ENCODE measurements at regions not wholly inside any gene's neighbourhood (a gene's known extent, or its start where the extent isn't known, plus 50 kb on each side); places are given as distances from the start of the nearest gene placed in this dataset.

DNA sequence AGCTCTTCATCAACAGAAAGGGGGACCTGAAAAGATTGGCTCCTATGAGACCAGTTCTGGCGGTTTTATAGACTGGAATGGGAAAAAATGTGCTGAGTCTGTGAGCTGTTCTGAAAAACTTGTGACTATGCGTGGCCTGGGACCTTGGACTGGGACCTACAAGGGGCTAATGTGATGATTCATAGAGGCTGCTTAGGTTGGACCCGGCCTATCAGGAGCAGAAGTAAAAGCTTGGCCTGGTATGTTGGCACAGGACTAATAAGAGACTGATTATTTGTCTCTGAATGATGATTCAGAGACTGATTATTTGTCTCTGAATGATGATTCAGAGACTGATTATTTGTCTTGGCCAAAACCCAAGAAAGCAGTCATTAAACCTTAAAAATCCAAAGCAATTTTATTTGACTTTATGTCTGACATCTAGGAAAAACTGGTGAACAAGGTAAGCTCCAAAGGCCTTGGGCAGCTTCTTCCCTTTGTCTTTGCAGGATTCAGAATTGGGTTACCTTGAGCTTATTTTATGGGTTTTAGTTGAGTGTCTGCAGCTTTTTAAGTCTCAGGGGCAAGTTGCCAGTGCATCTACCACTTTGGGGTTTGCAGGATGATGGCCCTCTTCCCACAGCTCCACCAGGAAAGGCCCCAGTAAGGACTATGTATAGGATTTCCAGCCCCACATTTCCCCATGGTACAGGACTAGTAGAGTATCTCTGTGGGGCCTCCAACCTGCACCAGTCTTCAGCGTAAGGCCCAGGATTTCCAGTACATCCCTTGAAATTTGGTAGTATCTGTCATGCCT, 390.3 kb downstream of the KDM5D start:
- DNase-seq, result no peak

DNA sequence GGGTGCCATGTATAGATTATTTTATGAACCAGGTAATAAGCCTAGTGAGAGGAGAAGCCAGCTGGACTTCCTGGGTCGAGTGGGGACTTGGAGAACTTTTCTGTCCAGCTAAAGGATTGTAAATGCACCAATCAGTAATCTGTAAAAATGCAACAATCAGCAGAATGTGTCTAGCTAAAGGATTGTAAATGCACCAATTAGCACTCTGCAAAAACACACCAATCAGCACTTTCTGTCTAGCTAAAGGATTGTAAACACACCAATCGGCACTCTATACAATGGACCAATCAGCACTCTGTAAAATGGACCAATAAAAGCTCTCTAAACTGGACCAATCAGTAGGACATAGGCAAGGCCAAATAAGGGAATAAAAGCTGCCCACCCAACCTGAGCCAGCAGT, 392.9 kb downstream of the KDM5D start:
- DNase-seq, result no peak

DNA sequence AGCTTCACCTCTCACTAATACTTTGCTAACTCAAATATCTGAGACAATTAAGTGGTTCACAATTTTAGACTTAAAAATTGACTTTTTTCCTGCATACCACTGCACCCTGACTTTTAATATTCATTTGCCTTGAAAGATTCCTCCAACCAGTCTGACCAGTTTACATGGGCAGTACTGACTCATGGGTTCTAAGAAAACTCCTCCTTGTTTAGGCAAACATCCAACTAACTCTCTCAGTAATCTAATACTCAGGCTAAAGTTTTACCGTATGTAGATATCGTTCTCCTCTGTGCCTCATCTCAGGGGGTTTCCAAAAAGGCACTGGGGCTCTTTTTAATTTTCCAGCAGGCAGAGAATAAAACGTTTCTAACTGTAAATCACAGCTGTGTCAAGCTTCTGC, 422.8 kb downstream of the KDM5D start:
- no peak for DNase-seq

DNA sequence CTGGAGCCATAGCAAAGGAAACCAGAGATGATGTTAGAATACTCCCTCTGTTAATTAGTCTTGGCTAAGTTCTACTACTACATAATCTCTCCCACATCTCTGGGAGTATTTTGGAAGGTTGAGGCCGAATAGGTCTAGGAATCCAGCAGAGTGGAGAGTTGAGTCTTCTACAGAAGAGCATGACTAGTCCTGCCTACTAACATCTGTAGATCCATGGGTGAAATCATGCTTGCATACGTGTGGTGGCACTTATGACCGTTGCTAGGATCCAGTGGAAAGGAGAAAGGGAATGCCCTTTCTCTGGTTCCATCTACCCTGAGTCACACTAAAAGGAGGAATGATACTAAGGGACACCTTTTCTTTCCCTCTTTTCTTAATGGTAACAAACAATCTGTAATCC, 425.4 kb downstream of the KDM5D start:
- DNase-seq, result no peak

DNA sequence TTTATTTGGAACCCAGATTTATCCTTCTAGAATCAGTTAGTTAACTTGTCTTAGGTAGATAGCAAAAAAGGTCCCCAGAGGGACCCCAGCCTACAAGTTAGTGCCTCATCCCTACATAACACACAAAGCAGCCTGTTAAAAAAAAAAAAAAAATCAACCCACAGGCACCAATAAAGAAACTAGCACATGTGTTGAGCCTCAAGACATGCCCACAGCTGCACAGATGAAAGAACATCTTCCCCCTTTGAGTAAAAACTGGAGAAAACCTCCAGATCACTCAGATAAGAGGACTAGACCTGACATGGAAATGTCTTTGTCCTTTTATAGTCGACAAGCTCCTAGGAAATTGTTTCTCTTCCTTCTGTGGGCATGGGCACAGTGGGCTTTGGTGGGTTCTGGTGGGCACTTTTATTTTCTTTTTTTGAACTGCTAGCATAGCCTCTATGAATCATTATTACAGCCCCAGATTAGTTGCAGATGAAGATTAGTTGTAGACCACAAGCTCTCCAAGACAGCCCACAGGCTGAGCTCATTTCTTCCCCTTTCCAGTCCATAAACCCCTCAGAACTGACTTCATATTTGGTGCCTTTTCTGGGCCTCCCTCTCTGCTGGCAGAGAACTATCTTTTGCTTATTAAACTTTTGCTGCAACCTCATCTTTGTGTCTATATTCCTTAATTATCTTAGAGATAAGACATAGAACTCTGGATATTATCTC, 427.1 kb downstream of the KDM5D start:
- no peak for DNase-seq

DNA sequence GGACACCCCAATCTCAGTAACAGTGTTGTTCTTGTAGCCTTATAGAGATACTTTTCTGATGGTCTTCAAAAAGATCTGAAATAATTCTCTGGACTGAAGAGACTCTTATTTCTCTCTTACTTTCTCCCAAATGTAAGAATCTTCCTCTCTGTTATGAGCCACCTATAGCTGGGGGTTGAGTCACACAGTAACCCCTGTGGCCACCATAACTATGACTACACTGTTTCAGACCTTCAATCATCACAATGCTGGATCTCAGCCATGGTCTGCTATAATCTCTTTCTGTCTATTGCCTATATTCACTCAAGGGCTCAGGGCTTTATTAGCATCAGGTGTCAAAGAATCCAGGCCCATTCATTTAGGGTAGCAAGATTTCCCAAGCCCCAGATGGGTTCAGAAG, 436.9 kb downstream of the KDM5D start:
- DNase-seq, result no peak

DNA sequence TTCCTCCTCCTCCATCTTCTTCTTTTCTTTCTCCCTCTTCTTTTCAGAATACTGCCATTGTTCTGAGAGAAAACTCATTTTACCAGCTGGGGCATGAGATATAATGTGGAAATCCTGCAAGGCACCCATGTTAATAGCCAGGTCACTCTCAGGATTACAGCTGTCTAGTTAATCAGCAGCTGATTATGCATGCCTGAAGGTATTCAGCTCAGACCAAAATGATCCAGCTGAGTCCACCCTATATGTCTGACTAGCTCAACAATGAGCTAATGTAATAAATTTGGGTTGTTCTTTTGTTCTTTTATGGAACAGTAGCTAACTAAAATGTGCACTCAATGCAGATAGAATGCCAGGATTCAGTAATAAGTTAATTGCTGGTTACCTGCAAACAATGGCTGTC, 441.4 kb downstream of the KDM5D start:
- DNase-seq, result no peak

DNA sequence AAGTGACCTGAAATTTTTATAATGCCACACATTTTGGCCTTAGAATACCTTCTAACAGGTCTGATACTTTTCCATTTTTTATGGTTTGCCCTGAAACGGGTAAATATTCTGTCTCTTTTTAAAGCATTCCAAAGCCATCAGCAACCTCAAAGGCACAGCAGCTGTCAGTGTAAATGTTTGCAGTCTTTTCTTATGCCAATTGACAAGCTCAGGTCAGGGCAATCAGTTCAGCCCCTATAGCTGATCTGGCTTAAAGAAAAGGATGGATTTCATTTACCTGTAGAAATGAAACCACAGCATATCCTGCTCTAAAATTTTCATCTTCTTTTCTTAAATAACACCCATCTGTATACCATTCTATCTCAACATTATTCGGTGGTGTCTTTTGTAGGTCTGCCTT, 453.6 kb downstream of the KDM5D start:
- no peak for DNase-seq

DNA sequence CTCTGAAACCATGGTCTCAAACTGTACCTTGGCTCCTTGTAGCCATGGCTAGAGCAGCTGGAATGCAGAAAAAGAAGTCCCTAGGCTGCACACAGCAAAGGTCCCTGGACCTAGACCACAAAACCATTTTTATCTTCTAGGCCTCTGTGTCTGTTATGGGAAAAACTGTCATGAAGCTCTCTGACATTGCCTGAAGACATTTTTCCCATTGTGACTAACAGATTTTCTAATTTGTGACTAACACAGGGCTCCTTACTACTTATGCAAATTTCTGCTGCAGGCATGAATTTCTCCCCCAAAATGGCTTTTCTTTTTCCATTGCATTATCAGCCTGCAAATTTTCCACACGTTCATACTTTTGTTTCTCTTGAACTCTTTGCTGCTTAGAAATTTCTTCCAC, 470.4 kb downstream of the KDM5D start:
- DNase-seq, result no peak

DNA sequence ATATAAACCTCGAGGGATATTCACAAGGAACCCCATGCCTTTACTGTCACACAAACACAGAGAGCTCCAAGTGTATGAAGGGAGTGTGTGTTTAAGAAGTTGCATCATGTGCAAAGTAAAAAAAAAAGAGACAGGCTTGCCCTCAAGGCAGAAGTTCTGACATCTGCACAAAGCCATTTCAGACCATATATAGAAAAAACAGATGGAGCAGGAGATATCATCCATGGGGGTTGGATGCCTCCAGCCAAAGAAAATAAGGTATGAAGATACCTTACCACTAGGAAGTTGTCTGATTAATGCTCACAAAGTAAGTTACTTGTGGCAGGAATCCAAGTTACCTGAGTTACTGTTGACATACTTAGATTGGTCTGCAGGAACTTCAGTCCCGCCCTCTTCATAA, 476.2 kb downstream of the KDM5D start:
- no peak for DNase-seq

DNA sequence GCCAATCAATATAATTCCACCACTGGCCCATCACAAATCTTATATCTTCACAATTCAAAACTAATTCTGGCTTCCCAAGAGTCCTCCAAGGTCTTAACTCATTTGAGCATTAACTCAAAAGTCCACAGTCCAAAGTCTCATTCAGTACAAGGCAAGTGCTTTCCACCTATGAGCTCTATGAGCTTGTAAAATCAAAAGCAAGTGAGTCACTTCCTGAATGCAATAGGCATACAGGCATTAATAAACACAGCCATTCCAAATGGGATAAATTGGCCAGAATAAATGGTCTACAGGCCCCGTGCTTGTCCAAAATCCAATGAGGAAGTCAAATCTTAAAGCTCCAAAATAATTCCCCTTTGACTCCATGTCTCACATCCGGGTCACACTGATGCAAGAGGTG, 479.1 kb downstream of the KDM5D start:
- DNase-seq, result no peak

DNA sequence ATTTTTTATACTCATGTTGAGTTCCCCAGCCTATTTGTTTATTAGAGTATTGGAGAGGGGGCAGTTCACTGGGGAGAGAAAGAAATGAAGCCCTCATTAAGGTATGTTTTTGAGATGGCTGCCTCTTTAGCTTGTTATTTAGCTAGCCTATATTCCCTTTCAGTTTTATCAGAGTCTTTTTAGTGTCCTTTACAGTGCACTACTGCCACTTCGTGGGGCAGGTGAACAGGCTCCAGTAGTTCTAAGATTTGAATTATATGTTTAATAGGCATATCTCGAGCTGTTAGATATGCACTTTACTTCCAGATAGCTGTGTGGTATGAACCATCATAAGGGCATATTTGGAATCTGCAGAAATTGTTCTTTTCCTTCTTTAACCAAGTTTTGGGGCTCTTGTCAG, 482.2 kb downstream of the KDM5D start:
- DNase-seq, result no peak

DNA sequence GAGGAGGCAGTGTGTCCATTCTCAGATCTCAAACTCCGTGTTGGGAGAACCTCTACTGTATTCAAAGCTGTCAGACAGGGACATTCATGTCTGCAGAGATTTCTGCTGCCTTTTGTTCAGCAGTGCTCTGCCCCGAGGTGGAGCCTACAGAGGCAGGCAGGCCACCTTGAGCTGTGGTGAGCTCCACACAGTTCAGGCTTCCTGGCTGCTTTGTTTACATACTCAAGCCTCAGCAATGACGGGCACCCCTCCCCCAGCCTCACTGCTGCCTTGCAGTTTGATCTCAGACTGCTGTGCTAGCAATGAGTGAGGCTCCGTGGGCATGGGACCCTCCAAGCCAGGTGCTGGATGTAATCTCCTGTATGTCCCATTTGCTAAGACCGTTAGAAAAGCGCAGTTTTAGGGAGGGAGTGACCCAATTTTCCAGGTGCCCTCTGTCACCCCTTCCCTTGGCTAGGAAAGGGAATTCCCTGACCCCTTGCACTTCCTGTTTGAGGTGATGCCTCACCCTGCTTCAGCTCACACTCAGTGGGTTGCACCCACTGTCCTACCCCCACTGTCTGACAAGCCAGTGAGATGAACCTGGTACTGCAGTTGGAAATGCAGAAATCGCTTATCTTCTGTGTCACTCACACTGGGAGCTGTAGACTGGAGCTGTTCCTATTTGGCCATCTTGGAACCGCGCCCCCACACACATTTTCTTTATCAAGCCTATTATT, 458.9 kb upstream of the HSFY2 start:
- DNase-seq, result peak; percentile 0 to 5

DNA sequence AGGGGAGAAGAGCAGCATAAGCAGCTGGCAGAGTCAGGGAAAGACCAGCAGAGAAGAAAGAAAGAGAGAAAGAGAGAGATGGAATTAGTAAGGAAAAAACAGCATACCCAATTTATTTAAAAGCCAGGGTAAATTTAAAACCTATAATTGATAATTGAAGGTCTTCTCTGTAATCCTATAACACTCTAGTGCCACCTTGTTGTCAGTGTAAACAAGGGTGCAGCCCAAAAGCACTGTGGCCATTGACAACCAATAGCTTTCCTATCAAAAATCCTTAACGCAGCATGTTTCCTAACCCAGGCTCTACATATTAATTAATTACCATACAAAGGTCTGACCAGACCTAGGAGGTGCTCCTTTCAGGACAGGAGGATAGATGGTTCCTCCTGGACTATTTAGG, 447.2 kb upstream of the HSFY2 start:
- DNase-seq, result no peak

DNA sequence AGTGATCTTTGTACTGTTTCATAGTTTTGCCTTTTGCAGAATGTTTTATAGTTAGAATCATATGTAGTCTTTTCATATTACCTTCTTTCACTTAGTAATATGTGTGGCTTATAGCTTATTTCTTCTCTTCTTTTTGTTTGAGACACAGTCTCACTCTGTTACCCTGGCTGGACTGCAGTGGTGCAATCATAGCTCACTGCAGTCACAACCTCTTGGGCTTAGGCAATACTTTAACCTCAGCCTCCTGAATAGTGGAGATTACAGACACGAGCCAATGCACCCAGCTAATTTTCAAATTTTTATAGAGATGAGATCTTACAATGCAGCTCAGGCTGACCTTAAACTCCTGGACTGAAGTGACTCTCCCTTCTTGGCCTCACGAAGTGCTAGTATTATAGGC, 435.4 kb upstream of the HSFY2 start:
- DNase-seq, result no peak

DNA sequence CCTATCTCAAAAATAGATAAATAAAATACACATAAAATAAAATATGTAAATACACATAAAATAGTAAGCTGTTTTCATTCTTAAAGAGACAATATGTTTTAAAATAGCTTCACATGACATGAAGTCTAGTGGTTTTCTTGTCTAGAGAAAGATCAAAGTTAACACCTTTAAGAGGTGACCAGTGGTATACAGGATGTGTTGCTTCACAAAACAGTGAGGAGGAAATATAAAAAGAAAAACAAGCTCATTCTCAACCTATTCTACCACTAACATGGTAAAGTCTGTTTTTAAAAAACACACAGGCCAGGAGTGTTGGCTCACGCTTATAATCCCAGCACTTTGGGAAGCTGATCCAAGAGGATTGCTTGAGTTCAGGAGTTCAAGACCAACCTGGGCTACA, 433.5 kb upstream of the HSFY2 start:
- no peak for DNase-seq

DNA sequence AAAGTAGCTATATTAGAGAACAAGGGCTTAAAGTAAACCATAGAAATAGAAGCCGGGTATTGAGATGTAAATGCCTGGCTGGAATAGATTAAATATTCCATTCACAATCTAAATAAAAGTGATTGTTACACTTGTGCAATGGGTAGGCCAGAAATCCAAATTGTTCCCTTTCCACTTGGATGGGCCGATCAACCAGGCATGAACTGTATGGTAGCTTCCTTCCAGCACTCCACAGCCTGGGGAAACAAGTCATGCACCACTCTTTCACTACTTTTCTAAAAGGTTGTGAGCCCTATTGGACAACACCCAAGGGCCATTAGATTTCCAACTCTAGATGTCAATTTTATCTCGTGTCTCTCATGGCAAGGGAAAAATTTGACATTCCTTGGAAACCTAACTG, 407.3 kb upstream of the HSFY2 start:
- no peak for DNase-seq

DNA sequence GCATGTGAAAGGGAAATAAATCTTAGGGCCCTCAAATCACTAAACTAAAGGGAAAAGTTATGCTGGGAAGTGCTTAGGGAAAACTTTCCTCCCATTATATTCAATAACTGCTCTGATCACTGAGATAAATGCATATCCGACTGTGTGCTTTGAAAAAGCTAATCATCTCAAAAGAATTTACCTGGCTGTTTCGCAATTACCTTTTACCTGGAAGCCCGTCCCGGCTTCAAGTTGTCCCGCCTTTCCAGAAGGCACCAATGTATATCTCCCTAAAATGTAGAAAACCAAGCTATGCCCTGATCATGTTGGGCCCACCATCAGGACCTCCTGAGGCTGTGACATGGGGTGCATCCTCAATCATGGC, 394.6 kb upstream of the HSFY2 start:
- no peak for DNase-seq

DNA sequence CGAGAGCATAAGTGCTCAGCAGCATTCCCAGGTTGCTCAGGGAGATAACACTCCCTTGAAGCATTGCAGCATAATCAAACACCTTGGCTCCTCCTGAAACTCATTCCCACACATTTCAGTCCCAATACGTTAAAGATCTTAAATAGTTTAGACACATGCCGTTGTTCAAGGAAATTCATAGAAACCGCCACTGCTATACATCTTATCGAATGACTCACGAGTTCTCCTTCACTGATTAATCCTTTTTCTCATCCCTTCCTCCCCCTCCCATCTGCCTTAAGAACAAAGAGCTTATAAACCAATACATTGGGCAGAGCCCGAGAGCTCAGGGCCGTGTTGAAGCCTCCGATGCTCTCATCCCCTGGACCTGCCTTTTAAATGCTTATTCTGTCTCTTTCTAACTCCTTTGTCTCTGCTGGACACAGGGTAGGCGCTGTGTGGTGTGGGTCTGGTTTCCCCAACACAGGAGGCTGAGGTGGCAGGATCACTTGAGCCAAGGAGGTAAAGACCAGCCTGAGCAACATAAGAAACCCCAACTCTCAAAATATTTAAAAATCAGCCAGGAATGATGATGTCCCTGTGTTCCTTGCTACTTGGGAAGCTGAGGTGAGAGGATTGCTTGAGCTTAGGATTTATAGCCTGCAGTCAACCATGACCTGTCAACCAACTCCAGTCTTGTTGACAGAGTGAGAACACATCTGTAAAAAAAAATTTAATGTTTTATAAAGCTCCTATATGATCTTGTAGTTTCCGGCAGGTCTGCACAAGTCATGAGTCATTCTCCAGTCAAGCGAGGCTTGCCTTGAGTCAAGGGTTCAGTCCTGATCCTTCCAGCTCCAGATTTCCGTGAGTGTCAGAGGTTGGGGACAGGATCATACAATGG, 394.0 kb upstream of the HSFY2 start:
- no peak for DNase-seq

DNA sequence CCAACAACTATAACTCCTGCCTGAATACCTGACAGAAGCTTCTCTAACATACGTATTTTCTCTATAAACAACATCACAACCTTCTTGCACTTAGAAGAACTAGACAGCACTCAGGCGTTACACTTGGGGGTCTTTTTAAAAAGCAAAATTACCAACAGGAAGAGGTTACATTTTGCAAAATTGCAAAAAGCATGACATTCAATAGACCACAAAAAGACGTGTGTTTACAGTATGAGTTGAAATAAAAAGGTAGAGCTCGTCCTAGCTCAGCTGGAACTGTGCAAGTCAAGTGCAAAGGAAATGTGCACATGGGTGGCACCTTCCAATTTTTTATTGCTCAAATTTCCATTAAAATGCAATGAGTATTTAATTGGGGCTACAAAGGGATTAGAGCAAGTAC, 375.2 kb upstream of the HSFY2 start:
- DNase-seq, result no peak

DNA sequence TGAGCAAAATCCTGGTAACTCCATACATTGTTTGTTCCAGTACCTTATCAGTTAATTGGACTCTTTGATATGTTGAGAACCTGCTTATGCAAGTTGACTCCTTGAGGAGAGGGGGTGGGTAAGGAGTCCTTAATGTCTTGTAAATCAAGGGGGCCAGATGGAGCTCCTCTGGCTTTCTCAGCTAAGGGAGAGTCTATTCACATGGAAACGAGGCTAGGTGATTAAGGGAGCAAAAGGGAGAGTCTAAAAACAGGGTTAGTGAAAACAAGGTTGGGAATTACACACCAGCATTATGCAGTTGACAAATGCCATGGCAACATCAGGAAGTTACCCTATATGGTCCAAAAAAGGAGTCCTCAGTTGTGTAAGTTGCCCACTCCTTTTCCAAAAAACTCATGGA, 372.8 kb upstream of the HSFY2 start:
- no peak for DNase-seq

DNA sequence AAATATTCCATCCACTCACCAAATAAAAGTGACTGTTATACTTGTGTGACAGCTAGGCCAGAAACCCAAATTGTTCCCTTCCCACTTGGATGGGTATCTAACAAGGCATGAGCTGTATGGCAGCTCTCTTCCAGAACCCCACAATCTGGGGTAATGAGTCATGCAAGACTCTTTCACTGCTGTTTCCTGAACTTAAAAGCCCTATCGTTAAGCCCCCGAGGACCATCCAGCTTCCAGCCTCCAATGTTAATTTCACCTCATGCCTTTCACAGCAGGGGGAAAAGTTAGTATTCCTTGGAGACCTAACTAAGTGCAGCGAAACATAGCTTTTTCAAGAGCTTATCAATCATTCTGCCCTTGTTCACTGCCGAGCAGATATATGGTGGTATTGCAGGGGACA, 368.6 kb upstream of the HSFY2 start:
- no peak for DNase-seq

DNA sequence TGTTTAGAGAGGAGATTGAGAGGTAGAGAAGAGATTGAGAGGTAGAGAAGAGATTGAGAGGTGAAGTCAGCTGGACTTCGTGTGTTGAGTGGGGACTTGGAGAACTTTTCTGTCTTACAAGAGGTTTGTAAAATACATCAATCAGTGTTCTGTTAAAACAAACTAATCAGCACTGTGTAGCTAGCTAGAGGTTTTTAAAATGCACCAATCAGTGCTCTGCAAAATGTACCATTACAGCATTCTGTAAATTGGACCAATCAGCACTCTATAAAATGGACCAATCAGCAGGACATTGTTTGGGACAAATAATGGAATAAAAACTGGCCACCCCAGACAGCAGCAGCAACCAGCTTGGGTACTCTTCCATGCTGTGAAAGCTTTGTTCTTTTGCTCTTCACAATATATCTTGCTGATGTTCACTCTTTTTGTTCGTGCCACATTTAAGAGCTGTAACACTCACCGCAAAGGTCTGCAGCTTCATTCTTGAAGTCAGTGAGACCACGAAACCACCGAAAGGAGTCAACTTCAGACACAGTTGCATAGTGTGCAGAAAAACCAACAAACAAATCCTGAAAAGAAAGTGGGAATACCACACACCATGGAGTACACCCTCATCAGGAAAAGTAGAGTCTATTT, 366.9 kb upstream of the HSFY2 start:
- DNase-seq, result no peak

All from stimulated activated CD4-positive, alpha-beta T cell treated with anti-CD3 and anti-CD28 coated beads, Interleukin-4, amount 100 ng/mL, for 4 hours (primary cell).